GM12878 (cell line): ENCODE measurements at regions not wholly inside any gene's neighbourhood (a gene's known extent, or its start where the extent isn't known, plus 50 kb on each side); places are given as distances from the start of the nearest gene placed in this dataset.

Experiments used
- ATAC-seq: fragments of 200-7000 bp; cut with Tn5 transposase; 3 replicates; pipeline ENCODE4 v1.9.1; 2020; ENCODE audit warnings: mild to moderate bottlenecking, moderate library complexity
- BruUV-seq: library from RNA; stranded (reverse); fragments of 400-500 nt; replicated peaks from 2 replicates; lab custom pipeline; 2021; lab: Mats Ljungman, UMichigan
- CTCF ChIA-PET: fragments of 300-600 bp; sonication (Branson Sonifier 250); formaldehyde crosslinking; extraction: SDS; loops from one replicate; lab custom pipeline; 2021; ENCODE audit warnings: inconsistent platforms; lab: Yijun Ruan, JAX
- POLR2A ChIA-PET: fragments of 350-600 bp; formaldehyde crosslinking; extraction: SDS; loops from one replicate; lab custom pipeline; 2021; ENCODE audit warnings: inconsistent platforms; lab: Charles Lee
- RAD21 ChIA-PET: fragments of 300-600 bp; sonication (Branson Sonifier 250); formaldehyde crosslinking; loops from one replicate; lab custom pipeline; 2023; ENCODE audit warnings: antibody characterized with exemption; ENCODE audit not compliant: unreplicated experiment; lab: Charles Lee
- SMC1A ChIA-PET: fragments of 300-600 bp; sonication (Branson Sonifier 250); formaldehyde crosslinking; loops from one replicate; lab custom pipeline; 2023; ENCODE audit not compliant: unreplicated experiment, uncharacterized antibody; lab: Charles Lee
- DNase-seq: peaks from one replicate; pipeline ENCODE4 v3.0.0-alpha.2; 2011; ENCODE audit warnings: low read depth, low spot score
- FAIRE-seq: peaks from 3 replicates; lab custom pipeline; 2011; peaks lifted over from hg19 to GRCh38; lab: Jason Lieb, UNC
- H2AFZ ChIP-seq: 2 replicates; pipeline ENCODE4 v1.6.0; 2011; ENCODE audit warnings: low read depth, low read length, control low read depth; ENCODE audit not compliant: control insufficient read depth
- H3K27ac ChIP-seq: 2 replicates; pipeline ENCODE4 v1.5.1; 2011; ENCODE audit warnings: control low read depth; ENCODE audit not compliant: control insufficient read depth, insufficient read depth
- H3K27me3 ChIP-seq, 2 experiments: replicated peaks in 1 of 2; 2 replicates each; pipeline versions ENCODE4 v1.6.0 to v1.6.1; 2011; ENCODE audit warnings: low read length in 1 of 2; ENCODE audit not compliant: control insufficient read depth in 2 of 2, insufficient read depth in 2 of 2
- H3K36me3 ChIP-seq, 2 experiments: 2 replicates each; pipeline ENCODE4 v1.5.1; 2011; ENCODE audit warnings: low read length in 1 of 2; ENCODE audit not compliant: control insufficient read depth in 2 of 2, insufficient read depth in 2 of 2
- H3K4me1 ChIP-seq: 2 replicates; pipeline ENCODE4 v1.6.1; 2011; ENCODE audit warnings: mild to moderate bottlenecking, low read length, moderate library complexity, mixed read lengths; ENCODE audit not compliant: control insufficient read depth, insufficient read depth
- H3K4me2 ChIP-seq: 2 replicates; pipeline ENCODE4 v1.6.0; 2011; ENCODE audit warnings: control low read depth; ENCODE audit not compliant: control insufficient read depth, insufficient read depth
- H3K4me3 ChIP-seq: fragments of 200-600 bp; sonication (generic); 2 replicates; pipeline ENCODE4 v1.5.1; 2016
- H3K79me2 ChIP-seq: 2 replicates; pipeline ENCODE4 v1.6.0; 2011; ENCODE audit warnings: low read length; ENCODE audit not compliant: control insufficient read depth, insufficient read depth
- H3K9ac ChIP-seq: 2 replicates; pipeline ENCODE4 v1.8.0; 2011; ENCODE audit warnings: low read length, control low read depth, mixed read lengths; ENCODE audit not compliant: control insufficient read depth, insufficient read depth
- H3K9me3 ChIP-seq: replicated peaks from 3 replicates; pipeline ENCODE4 v1.5.1; 2011; ENCODE audit warnings: mild to moderate bottlenecking, low read length; ENCODE audit not compliant: control insufficient read depth, insufficient read depth
- H4K20me1 ChIP-seq: 2 replicates; pipeline ENCODE4 v1.6.0; 2011; ENCODE audit not compliant: control insufficient read depth, insufficient read depth
- ASH2L ChIP-seq: fragments of 300-600, 200-600 bp; sonication (generic); IDR thresholded peaks from 2 replicates; pipeline ENCODE4 v1.6.1; 2017; ENCODE audit warnings: low read depth, mild to moderate bottlenecking, borderline replicate concordance
- BMI1 ChIP-seq: fragments of 450-650 bp; IDR thresholded peaks from 2 replicates; pipeline ENCODE4 v1.6.1; 2016; ENCODE audit warnings: mild to moderate bottlenecking, moderate library complexity, borderline replicate concordance
- ETV6 ChIP-seq, 2 experiments: fragments of 450-650 bp in 1 of 2; IDR thresholded peaks in 1 of 2; conservative IDR thresholded peaks in 1 of 2; 2 replicates each; pipeline ENCODE4 v1.6.1; 2014; ENCODE audit warnings: antibody characterized with exemption in 1 of 2, borderline replicate concordance in 1 of 2, low read depth in 1 of 2, mild to moderate bottlenecking in 1 of 2, moderate library complexity in 1 of 2
- FOXK2 ChIP-seq: fragments of 450-650 bp; IDR thresholded peaks from 2 replicates; pipeline ENCODE4 v1.6.1; 2017; ENCODE audit warnings: mild to moderate bottlenecking, moderate library complexity
- FOXM1 ChIP-seq: IDR thresholded peaks from 2 replicates; pipeline ENCODE4 v1.6.1; 2012; ENCODE audit warnings: low read depth, mild to moderate bottlenecking, inconsistent platforms, low read length, moderate library complexity
- MYC ChIP-seq: IDR thresholded peaks from 2 replicates; pipeline ENCODE4 v1.6.1; 2011; ENCODE audit warnings: mild to moderate bottlenecking, low read length, moderate library complexity, inconsistent platforms; ENCODE audit not compliant: insufficient read depth, insufficient replicate concordance, insufficient read length, severe bottlenecking
- NRF1 ChIP-seq: conservative IDR thresholded peaks from 2 replicates; pipeline ENCODE4 v1.6.1; 2011; ENCODE audit warnings: mild to moderate bottlenecking, low read depth, low read length, improper control_type of control experiment
- PAX8 ChIP-seq: fragments of 450-650 bp; IDR thresholded peaks from 2 replicates; pipeline ENCODE4 v1.6.1; 2017; ENCODE audit warnings: mild to moderate bottlenecking, moderate library complexity
- POLR2AphosphoS2 ChIP-seq: IDR thresholded peaks from 2 replicates; pipeline ENCODE4 v1.6.1; 2011; ENCODE audit warnings: low read depth, mild to moderate bottlenecking, low read length, improper control_type of control experiment, moderate library complexity
- RUNX3 ChIP-seq: IDR thresholded peaks from 2 replicates; pipeline ENCODE4 v1.6.1; 2012; ENCODE audit warnings: low read length, inconsistent platforms
- SMC3 ChIP-seq: IDR thresholded peaks from 2 replicates; pipeline ENCODE4 v1.6.1; 2011; ENCODE audit warnings: low read length, improper control_type of control experiment, borderline replicate concordance
- SREBF2 ChIP-seq: IDR thresholded peaks from 2 replicates; pipeline ENCODE4 v1.6.1; 2012; ENCODE audit warnings: mild to moderate bottlenecking, low read length
- TAF1 ChIP-seq: IDR thresholded peaks from 2 replicates; pipeline ENCODE4 v1.6.1; 2011; ENCODE audit warnings: mild to moderate bottlenecking, low read depth, low read length, borderline replicate concordance
- TCF7 ChIP-seq: IDR thresholded peaks from 2 replicates; pipeline ENCODE4 v1.6.1; 2014; ENCODE audit warnings: antibody characterized with exemption, borderline replicate concordance
- YBX1 ChIP-seq: fragments of 450-650 bp; IDR thresholded peaks from 2 replicates; pipeline ENCODE4 v1.6.1; 2016; ENCODE audit warnings: antibody characterized with exemption
- WGBS: methylation state at CpG from one replicate; pipeline ENCODE4 v1.1.6; 2016; ENCODE audit warnings: low lambda C conversion rate; ENCODE audit not compliant: insufficient replicate concordance, insufficient coverage; ENCODE audit errors: missing lambda C conversion rate; 5-methylcytosine and 5-hydroxymethylcytosine counted together
- in situ Hi-C: fragments of 300-500 bp; cut with MboI; formaldehyde crosslinking; loops from 9 replicates; pipeline ENCODE4 v1.14.3; 2018; ENCODE audit warnings: mixed read lengths
- intact Hi-C: fragments of 100-400 bp; cut with micrococcal nuclease; formaldehyde crosslinking; loops from one replicate; pipeline ENCODE4 v1.14.2; 2022; ENCODE audit not compliant: unreplicated experiment
- TF ChIP-seq, protein P1 (sequence below): fragments of 450-650 bp; IDR thresholded peaks from 2 replicates; pipeline ENCODE4 v1.6.1; 2016; ENCODE audit warnings: mild to moderate bottlenecking, moderate library complexity, borderline replicate concordance

GRCh38 chr2:16223161-16223840 lies 283.0 kb downstream of the MYCN start:
- in situ Hi-C loops (no loop called here), intact Hi-C loops (no loop called here)
- ChIA-PET CTCF (no interaction called here), RAD21 (no interaction called here), POLR2A (no interaction called here), SMC1A (no interaction called here)
- FAIRE-seq (no peak), DNase-seq (no peak), ATAC-seq (no peak)
- 5% methylated on average over 13 of the region's 13 CpGs for WGBS
- Histone ChIP-seq H4K20me1 (no peaks in the 10 kb centered on the region), H2AFZ (no peak overlapping the region), H3K4me3 (no peak overlapping the region), H3K4me1 (no peaks in the 10 kb centered on the region), H3K36me3 (no peaks in the 10 kb centered on the region), H3K27me3 (no peaks in the 10 kb centered on the region), H3K9me3 (no peaks in the 10 kb centered on the region), H3K27ac (no peak overlapping the region), H3K9ac (no peak overlapping the region), H3K79me2 (no peaks in the 10 kb centered on the region), H3K4me2 (no peak overlapping the region)
- no TSS peak for BruUV-seq
- no peak for TF ChIP-seq NRF1
- TF ChIP-seq MYC = no peak
- TF ChIP-seq SREBF2 = no peak
- TF ChIP-seq POLR2AphosphoS2 = no peak
- no peak for TF ChIP-seq FOXK2
- TF ChIP-seq RUNX3 = no peak

DNA sequence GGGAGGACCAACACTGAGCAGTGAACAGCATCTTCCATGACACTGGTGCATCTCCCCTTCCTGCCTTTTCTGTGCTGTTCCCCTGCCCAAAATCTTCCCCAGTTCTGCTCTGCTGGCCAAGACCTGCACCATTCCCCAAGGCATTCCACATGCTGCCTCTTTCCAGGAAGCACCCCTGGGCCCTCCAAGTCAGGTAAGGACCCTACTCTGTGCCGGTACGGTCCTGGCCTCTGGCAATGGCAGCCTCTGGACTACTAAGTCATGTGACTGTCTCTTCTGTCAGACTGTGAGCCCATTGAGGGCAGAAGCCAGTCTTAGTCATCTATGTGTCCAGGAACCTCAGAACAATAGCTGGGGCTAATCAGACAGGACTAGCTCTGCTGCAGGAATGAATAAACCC lies 282.0 kb downstream of the MYCN start:
- ChIA-PET RAD21 (no interaction called here), CTCF (no interaction called here), POLR2A (no interaction called here), SMC1A (interaction anchor here (0.7 kb wide), 1 partner anchor 373 kb away, joined by 4 read pairs; no protein-coding TSS in a partner anchor)
- Histone ChIP-seq H3K4me2 (no peak overlapping the region), H3K79me2 (no peaks in the 10 kb centered on the region), H3K36me3 (no peaks in the 10 kb centered on the region), H3K4me1 (no peaks in the 10 kb centered on the region), H3K27me3 (no peaks in the 10 kb centered on the region), H3K9me3 (no peaks in the 10 kb centered on the region), H3K9ac (no peak overlapping the region), H3K27ac (no peak overlapping the region), H4K20me1 (no peaks in the 10 kb centered on the region), H3K4me3 (no peak overlapping the region), H2AFZ (no peak overlapping the region)
- FAIRE-seq (no peak), ATAC-seq (no peak), DNase-seq (no peak)
- in situ Hi-C loops = no loop called here
- no TSS peak for BruUV-seq
- 65% methylated on average over 2 of the region's 2 CpGs for WGBS
- intact Hi-C loops = no loop called here
- TF ChIP-seq TCF7 = no peak
- TF ChIP-seq PAX8 = no peak
- TF ChIP-seq, protein P1, sequence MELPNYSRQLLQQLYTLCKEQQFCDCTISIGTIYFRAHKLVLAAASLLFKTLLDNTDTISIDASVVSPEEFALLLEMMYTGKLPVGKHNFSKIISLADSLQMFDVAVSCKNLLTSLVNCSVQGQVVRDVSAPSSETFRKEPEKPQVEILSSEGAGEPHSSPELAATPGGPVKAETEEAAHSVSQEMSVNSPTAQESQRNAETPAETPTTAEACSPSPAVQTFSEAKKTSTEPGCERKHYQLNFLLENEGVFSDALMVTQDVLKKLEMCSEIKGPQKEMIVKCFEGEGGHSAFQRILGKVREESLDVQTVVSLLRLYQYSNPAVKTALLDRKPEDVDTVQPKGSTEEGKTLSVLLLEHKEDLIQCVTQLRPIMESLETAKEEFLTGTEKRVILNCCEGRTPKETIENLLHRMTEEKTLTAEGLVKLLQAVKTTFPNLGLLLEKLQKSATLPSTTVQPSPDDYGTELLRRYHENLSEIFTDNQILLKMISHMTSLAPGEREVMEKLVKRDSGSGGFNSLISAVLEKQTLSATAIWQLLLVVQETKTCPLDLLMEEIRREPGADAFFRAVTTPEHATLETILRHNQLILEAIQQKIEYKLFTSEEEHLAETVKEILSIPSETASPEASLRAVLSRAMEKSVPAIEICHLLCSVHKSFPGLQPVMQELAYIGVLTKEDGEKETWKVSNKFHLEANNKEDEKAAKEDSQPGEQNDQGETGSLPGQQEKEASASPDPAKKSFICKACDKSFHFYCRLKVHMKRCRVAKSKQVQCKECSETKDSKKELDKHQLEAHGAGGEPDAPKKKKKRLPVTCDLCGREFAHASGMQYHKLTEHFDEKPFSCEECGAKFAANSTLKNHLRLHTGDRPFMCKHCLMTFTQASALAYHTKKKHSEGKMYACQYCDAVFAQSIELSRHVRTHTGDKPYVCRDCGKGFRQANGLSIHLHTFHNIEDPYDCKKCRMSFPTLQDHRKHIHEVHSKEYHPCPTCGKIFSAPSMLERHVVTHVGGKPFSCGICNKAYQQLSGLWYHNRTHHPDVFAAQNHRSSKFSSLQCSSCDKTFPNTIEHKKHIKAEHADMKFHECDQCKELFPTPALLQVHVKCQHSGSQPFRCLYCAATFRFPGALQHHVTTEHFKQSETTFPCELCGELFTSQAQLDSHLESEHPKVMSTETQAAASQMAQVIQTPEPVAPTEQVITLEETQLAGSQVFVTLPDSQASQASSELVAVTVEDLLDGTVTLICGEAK = no peak
- TF ChIP-seq YBX1 = no peak
- no peak for TF ChIP-seq TAF1
- no peak for TF ChIP-seq SMC3
- no peak for TF ChIP-seq ASH2L
- TF ChIP-seq ETV6 (conservative IDR thresholded peaks at IDR 0.05 in 1 of 2, IDR thresholded peaks at IDR 0.05 in 1 of 2; ENCODE audit: borderline replicate concordance in 1 of 2, low read depth in 1 of 2) = no peak
- no peak for TF ChIP-seq FOXM1
- TF ChIP-seq BMI1 = no peak
